Retina (tissue), 1 donor: ENCODE measurements at regions not wholly inside any gene's neighbourhood (a gene's known extent, or its start where the extent isn't known, plus 50 kb on each side); places are given as distances from the start of the nearest gene placed in this dataset.
"Not testable (repeated sequence)": the region's sequence is repeated elsewhere in the genome, so short reads cannot be mapped to it uniquely, and the experiment has no call there.

Experiments used
- DNase-seq: peaks from one replicate; pipeline ENCODE4 v3.0.0-alpha.2; 2016

DNA sequence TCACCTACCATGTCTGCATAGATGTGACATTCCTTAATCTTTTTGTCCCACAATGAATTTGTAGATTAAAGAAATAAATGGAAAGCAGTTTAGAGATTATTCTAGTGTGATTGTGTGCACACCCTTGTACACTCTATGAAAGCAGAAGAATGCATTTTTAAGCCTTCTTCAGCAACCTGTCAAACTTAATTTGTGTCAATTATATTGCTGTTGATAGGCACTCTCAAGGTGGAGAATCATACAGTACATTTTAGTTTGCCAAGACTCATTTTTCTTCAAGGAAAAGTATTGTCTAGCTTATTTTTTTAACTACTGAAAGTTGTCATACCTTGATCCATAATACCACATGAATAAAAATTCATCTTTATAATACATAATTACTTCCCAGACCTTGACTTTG, 1898.9 kb downstream of the OLFM4 start:
- DNase-seq = peak; percentile 20

DNA sequence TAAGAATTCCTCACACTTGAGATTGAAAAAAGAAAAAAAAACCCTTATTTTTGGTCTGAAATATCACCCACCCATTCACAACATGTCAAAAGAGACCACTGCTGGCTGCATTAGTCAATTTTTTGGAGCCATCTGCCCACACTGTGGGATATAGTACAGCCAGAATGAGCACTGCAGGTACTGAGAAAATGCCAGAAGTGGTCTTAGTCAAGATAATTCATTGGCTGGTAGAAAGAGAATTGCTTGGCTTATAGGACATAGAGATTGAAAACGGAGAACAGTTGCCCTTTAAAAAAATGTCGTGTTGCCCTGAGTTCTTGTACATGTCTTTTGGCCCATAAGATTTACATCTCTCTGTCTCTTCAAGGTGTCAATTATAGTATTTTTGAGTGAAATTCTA, 1899.5 kb downstream of the OLFM4 start:
- peak; percentile 2 for DNase-seq

DNA sequence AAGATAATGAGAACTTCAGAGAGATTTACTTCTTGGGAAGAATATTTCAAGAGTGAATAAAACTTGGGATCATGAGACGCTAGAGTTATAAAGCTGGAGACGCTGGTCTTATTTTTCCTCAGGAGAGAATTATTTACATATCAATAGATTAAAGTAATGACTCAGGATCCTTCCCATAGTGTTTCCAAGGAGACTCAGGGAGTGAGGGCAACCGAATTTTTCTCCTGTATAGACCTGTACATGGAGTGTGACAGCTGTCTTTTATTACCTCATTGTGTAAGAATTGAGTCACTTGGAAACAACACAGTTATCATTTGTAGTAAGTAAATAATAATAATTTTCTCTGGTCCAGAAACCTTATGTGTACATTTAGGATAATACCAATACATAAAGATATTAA, 1905.5 kb downstream of the OLFM4 start:
- no peak for DNase-seq

DNA sequence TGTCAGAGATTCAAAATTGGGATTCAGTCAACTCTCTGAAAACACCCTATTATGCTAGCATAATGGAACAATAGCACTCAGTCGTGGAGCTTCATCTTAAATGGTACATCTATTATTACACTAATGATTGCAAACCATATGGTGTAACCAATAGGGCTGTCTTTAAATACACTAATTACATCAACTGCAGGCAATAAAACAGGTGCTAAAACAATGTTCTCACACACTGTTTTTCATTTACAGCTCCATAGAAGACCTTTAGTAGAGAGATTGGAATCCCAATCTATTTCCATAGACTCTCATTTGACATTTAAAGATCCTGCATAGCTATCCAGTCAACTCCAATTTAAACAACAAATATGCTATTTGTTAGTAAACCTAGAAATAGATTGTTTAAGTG, 1917.4 kb downstream of the OLFM4 start:
- DNase-seq = peak; percentile 1

DNA sequence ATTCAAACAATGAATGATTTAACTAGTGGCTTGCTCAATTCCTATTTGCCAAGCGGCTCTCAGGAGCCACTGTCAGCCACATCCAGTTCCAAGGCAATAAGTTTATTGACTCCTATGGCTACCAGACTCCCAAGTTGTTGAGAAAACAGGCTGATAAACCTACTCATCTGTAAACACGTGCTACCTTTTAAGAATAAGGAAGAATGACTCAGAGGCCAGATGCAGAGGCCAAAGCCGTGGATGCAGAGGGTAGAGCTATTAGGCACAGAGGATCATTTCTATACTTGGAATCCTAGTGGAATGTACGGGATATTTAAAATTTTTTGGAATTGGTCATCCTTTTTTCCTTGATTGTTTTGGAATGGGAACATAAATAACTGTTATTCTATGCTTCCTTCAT, 1921.1 kb downstream of the OLFM4 start:
- DNase-seq = no peak

DNA sequence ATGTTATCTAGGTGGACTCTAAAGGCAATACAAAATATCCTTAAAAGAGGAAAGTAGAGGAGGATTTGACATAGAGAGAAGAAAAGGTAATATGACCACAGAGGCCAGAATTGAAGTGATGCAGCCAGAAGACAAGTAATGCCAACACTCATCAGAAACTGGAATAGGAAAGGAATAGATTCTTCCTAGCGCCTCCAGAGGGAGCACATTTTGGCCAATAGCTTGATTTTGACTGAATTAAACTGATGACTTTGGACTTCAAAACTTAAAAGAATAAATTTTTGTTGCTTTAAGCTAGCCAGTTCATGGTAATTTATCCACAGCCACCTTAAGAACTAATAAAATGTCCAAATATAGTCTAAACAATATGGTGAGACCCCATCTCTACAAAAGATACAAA, 1921.9 kb downstream of the OLFM4 start:
- DNase-seq = no peak

DNA sequence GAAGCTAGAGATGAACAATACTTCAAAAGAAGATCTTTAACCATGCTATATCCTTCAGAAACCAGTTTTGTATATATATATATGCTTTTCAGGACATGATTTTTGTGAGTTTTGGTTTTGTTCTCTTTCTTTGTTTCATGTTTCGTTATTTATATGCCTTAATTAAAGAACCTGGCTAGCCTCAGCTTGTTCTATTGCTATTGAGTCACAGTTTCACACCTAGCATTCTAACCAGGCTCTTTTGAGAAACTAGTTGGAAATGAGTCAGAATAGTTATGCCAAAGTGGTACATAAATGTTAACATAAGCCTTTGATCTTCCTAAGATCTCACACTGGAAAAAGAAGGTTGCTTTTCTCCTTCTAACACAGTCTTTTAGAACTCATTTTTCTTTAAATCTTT, 1925.2 kb downstream of the OLFM4 start:
- no peak for DNase-seq

DNA sequence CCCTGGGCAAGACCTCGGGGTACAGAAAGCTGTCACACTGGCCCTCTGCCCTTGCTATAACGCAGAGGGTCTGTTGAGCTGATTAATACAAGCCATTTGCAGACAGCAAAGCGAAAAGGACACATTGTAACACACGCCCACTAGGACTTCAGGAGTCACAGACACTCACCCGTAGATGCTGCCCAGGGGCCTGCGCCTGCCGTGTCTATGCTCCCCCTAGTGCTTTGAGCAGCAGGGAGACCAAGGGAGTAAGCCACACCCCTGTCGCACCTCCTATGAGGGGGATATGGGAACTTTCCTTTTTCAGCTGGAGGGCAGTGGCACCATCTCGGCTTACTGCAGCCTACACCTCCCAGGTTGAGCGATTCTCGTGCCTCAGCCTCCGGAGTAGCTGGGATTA, 1930.2 kb downstream of the OLFM4 start:
- DNase-seq = no peak

DNA sequence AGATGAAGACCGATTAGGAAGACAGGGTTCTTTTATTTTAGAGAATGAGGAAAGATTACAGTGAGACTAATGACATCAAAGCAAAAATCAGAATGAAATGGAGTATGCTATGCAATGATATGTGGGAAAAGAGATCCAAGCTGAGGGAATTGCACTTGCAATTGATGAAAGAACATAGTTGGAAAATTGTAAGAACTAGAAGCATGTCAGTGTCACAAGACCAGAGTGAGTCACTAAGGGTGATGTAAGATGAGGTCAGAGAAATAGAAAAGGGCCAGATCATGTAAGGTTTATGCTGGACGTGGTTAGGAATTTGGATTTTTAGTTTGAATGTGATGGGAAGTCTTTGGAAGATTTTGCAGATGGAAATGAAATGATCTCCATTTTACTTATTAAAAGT, 1937.3 kb downstream of the OLFM4 start:
- DNase-seq = no peak

DNA sequence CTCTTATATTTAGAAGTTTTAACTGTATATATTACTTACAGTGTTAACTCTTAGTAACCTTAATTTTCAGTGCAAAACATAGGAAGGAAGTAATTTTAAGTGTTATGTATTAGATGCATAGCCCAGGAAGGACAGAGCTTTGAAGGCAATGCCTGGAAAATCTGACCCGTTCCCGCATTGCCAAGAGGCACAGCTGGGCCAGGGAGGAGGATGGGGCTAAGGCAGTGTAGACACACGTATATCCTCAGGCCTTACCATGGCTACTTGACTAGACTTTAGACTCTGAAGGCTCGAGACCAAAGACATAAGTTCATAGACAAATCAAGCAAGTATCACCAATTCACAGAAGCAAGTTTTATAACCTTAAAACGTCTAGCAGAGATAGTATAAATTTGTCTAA, 1944.2 kb downstream of the OLFM4 start:
- no peak for DNase-seq

DNA sequence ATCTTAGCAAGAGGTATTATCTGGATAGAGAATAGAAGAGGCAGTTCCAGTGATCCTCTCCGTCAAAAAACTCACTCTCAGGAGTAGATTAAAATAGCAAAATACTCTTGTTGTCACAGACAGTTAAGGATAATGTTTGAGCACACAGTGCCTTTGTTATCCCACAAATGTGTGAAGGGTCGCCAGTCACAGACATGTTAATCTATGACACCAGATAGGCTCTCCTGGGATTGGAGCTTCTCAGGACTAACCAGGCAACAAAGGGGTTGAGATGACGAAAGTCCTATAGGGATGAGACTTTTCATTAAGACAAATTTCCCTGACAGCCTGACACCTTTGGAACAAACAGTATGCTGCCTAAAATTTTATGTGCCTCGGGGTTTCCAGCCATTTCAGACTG, 1947.1 kb downstream of the OLFM4 start:
- no peak for DNase-seq

DNA sequence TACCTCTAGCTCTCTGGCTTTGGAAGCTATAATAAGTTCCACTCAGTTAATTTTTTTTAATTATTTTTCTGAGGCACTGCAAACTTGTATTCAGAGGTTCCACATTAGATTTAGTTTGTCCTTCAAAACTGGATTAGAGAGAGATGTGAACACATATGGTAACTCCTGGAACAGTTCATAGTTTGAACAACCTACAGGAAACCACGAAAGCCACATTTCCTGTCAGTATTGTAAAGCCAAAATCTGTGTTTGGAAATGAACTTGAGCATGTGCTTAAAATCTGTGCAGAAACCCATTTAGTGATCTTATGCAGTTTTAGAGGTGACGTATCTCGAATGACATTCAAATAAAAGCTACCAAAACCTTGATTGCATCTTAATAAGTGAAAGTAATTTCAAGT, 1952.0 kb downstream of the OLFM4 start:
- no peak for DNase-seq

DNA sequence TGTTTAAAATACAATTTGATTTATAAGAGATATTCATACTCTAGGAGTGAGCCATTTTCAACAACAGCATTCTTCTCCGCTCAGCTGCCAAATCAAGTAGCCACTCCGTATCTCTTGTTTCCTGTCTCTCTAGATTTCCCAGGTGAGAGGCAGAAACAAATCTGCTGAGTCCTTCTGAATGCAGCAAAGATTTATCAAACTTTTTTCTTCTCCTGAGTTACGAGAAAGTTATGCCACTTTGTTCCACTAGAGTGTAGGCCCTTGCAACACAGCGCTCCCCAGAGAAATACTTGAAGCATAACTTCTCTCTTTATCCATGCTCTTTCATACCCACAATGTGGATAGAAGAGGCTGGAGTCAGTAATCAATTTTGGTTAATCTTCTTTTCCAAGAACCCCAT, 1960.8 kb downstream of the OLFM4 start:
- DNase-seq = no peak

DNA sequence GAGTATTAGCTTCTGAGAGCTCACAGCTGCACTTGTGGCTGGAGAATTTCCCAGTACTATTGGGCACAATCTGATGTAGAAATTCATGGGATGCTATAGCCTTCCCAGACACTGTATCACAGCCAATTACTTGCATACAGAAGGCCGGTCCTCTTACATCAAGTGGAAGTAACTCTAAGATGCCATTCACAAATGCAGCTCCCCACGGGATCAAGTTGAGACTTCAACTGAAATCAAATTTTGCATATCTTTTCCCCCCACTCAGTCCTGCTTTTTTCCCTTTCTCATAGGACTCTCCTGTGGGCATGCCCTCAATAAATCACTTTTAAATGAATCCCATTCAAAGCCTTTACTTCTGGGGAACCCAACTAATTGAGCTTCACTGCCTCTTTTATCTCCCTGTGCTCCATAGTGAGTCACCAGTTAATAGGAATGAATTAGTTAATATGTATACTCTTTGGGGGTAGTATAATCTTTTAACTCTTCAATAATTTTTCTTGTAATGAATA, 1970.8 kb downstream of the OLFM4 start:
- DNase-seq = no peak

DNA sequence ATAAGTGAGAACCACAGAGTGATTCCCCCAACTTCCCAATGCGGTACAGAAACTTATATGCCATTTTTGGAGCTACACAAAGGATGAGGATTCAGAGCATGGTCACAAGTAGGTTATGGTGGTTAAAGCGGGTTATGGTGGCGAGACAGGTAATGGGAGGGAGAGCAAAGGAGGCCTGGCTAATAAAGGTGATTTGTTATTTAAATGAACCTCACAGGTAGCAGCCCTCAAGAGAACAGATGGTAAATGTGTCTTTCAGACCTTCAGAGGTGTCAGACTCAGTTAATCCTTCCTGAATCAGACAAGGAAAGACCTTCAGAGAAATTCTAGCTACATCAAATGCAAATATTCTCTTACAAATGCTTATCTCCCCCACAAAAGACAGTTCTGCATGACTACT, 1971.4 kb downstream of the OLFM4 start:
- DNase-seq = no peak

DNA sequence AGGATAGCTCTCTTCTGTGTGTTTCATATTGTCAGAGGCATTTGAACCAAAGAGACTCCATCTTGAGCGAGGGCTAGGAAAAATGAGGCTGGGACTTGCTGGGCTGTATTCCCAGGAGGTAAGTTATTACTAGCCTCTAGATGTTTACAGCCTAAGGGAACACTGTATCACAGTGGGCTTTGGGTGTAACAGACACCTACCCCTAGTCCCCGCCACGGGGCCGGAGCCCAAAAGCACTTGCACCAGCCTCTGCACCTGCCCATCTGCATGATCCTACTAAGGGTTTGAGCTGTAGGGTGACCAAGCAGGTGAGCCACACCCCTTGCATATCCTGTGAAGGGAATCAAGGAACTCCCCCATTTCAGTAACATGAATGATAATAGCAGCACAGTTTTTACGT, 1972.2 kb downstream of the OLFM4 start:
- no peak for DNase-seq

DNA sequence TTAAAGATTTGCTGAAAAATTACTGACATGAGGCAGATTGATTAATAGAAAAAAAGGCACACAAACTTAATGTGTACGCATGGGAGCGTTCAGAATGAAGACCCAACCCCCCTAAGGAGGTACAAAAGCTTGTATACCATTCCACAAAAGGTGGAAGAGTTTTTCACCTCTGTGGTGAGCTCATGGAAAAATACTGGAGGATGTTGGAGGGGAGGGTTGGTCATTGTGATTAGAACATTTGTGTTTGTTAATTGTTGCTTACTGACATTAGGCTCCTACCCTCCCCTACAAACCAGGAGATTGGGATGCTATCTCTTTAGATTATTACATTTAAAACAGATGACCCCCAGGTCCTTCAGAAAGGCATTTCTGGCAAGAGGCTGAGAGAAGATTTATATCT, 1973.3 kb downstream of the OLFM4 start:
- no peak for DNase-seq

DNA sequence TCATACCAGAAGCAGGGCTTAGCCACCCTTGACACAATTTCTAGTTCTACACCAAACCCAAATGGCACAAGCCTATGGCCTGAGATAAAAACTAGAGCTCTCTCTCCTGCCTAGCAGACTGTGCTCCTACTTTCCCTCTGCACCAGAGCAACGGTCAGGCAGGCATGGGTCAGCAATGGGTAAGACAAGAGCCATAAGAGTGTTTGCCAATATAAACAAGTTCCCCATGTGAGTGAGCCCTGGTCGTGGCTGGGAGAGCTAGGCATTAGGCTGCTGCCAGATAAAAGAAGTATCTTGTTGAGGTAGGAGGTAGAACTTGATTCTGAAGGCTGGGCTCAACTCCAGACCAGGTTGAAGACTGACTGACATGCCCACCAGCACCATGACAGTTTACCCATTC, 1979.1 kb downstream of the OLFM4 start:
- no peak for DNase-seq

DNA sequence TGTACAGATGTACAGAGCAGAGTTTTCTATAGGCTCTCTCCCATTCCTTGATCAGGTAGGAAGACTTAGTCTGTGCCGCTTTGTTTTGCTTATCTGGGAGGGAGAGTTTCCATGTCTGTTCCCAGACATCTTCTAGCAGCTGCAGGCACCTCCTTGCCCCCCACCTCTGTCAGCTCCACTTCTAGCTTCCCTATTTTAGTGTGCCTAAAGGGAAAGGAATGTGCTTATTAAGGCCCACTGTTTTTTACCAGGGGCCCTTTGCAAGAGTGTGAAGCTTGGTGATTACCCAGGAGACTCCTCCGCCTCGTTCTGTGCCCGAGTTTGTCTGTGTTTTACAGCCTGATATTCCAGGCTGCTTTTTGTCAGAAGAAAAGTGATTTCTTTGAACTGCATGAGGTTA, 1984.4 kb downstream of the OLFM4 start:
- DNase-seq = peak; percentile 3

DNA sequence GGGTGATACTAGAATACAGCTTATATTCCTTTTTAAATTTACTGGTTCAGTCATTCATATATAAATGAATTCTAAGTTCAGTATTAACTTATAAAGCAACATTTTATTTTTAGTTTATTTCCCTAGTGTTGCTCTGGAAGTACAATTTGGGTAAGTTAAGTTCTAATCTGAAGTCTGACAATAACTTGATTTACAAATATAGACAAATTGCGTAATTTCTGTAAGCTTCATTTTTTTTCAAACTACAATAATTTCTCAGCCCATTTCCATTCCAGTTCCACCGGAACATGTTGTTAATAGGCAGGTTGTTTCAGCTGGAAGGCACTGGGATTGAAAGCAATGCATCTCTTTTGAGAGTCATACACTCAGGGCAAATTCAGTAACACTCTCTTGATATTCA, 2000.7 kb downstream of the OLFM4 start:
- no peak for DNase-seq

DNA sequence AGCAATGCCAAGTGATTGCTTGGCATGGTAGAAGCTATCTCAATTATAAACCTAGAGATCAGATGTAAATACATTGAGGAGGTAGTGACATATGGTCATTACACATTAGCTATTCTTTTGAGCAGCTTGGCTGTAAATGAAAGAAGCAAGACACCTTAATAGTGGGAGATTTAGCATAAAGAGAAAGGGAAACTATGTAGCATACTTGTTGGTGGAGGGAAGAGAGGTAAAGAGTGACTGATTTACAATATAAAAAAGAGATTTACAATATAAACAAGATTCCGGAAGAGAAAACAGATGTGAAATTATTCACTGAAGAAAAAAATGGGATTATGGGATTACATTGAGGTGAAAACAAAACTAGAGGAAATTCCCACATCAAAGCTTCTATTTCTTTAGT, 2009.6 kb downstream of the OLFM4 start:
- no peak for DNase-seq

DNA sequence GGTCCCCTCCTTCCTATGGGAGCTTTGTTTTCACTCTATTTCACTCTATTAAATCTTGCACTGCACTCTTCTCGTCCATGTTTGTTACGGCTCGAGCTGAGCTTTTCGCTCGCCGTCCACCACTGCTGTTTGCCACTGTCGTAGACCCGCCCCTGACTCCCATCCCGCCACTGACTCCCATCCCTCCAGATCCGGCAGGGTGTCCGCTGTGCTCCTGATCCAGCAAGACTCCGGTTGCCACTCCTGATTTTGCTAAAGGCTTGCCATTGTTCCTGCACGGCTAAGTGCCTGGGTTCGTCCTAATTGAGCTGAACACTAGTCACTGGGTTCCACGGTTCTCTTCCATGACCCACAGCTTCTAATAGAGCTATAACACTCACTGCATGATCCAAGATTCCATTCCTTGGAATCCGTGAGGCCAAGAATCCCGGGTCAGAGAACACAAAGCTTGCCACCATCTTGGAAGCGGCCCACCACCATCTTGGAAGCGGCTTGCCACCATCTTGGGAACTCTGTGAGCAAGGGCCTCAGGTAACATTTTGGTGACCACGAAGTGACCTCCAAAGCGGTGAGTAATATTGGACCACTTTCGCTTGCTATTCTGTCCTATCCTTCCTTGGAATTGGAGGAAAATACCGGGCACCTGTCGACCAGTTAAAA, 2025.4 kb downstream of the OLFM4 start:
- not testable (repeated sequence) for DNase-seq

DNA sequence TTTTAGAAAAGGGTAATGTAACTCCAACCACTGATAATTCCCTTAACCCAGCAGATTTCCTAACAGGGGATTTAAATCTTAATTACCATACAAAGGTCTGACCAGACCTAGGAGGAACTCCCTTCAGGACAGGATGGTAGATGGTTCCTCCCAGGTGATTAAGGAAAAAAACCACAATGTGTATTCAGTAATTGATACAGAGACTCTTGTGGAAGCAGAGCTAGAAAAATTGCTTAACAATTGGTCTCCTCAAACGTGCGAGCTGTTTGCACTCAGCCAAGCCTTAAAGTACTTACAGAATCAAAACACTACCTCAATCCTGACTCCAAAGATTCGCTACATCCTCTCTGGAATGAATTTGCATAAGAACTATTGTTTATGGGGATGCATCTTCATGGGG, 2027.1 kb downstream of the OLFM4 start:
- DNase-seq = not testable (repeated sequence)

DNA sequence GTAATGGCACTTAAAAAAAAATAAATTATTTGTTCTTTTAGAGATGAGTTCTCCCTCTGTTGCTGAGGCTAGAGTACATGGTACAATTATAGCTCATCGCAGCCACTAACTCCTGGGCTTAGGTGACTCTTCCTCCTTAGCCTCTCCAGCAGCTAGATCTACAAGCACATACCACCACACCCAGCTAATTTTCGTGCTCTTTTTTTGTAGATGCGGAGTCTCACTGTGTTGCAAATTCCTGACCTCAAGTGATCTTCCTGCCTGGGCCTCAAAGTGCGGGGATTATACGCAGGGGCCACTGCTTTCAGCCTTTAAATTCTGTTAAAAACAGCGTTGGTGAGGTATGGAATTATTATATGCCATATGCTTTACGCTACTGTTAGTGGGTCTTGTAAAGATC, 2034.0 kb downstream of the OLFM4 start:
- DNase-seq = no peak

DNA sequence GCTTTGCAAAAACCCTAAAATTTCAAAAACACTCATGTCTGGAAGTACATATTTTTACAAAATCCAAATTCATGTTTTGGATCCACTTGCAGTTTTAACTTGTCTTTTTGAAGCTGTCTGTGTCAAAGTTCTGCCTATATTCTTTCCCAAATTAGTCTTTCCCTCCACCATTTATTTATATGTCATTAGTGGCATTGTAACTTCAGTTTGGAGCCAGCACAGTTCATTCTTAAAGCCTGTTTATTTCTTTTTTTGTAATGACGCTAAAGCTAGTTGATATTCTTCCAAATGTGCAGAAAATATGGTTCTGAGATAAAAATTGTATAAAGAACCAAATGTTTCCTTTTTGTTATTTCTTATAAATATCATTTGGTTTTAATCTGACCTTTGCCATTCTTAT, 2039.3 kb downstream of the OLFM4 start:
- no peak for DNase-seq

DNA sequence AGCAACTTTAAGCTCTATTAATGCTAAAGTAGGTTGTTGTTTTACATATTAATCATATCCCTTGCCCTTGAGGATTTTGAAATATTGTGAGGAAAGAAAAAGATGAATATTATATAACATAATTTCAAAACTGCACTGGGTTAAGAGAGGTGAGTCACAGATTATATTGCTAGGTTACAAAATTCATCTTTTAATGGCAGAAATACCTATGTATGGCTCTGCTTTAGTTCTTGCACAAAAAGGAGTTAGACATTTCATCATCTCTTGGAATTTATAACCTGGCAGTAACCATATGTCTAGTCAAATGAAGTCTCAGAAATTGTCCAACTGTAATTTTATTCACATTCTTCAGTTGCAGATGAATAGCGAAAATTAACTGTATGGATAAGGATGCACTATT, 2041.1 kb downstream of the OLFM4 start:
- DNase-seq = no peak
